PFSK-1 (cell line): ENCODE measurements at regions not wholly inside any gene's neighbourhood (a gene's known extent, or its start where the extent isn't known, plus 50 kb on each side); places are given as distances from the start of the nearest gene placed in this dataset.

Experiments used
- POLR2AphosphoS5 ChIP-seq: IDR thresholded peaks from 2 replicates; pipeline ENCODE4 v1.6.1; 2012; ENCODE audit warnings: low read depth, mild to moderate bottlenecking, control low read depth, low read length, moderate library complexity
- REST ChIP-seq, 2 experiments: IDR thresholded peaks; 2 replicates each; pipeline versions ENCODE4 v1.6.1 to v1.8.0; 2011 to 2012; ENCODE audit warnings: low read depth in 2 of 2, low read length in 2 of 2, control low read depth in 1 of 2, inconsistent platforms in 1 of 2, mild to moderate bottlenecking in 1 of 2, moderate library complexity in 1 of 2; ENCODE audit not compliant: insufficient read depth in 1 of 2
- SIN3A ChIP-seq: IDR thresholded peaks from 2 replicates; pipeline ENCODE4 v1.6.1; 2012; ENCODE audit warnings: mild to moderate bottlenecking, low read length, moderate library complexity, borderline replicate concordance; ENCODE audit not compliant: insufficient read depth
- TAF1 ChIP-seq: IDR thresholded peaks from 2 replicates; pipeline ENCODE4 v1.6.1; 2012; ENCODE audit warnings: low read length, control low read depth, borderline replicate concordance; ENCODE audit not compliant: insufficient read depth

GRCh38 chr5:117551236-117551635 lies 976.6 kb upstream of the SEMA6A start:
- TF ChIP-seq REST (IDR thresholded peaks at IDR 0.05; ENCODE audit: insufficient read depth in 1 of 2, low read depth in 2 of 2, low read length in 2 of 2) (no peak), POLR2AphosphoS5 (no peak), TAF1 (no peak), SIN3A (no peak)
